ENCODE measurements at regions not wholly inside any gene's neighbourhood (a gene's known extent, or its start where the extent isn't known, plus 50 kb on each side); places are given as distances from the start of the nearest gene placed in this dataset.

GRCh38 chr6:150485161-150485958 is 114.3 kb upstream of the PLEKHG1 start:
- Histone ChIP-seq H3K4me1 (ENCODE audit: control insufficient read depth, extremely low read depth, insufficient read depth, low read length) (no peaks in the 10 kb centered on the region), H3K36me3 (ENCODE audit: control insufficient read depth in 2 of 2, extremely low read depth in 1 of 2, insufficient read depth in 2 of 2, low read length in 2 of 2) (no peaks in the 10 kb centered on the region), H2AFZ (ENCODE audit: low read depth, low read length) (no peak overlapping the region), H3K4me2 (ENCODE audit: insufficient read depth, low read length) (no peak overlapping the region), H3K9ac (replicated peaks; ENCODE audit: extremely low read depth, insufficient read depth, low read length) (no peak overlapping the region), H4K20me1 (replicated peaks; ENCODE audit: control insufficient read depth, extremely low read depth, insufficient read depth, low read length) (no peaks in the 10 kb centered on the region), H3K79me2 (ENCODE audit: control insufficient read depth, insufficient read depth, low read length) (no peaks in the 10 kb centered on the region), H3K27me3 (ENCODE audit: control insufficient read depth in 2 of 2, insufficient read depth in 2 of 2, low read length in 2 of 2) (no peaks in the 10 kb centered on the region), H3K27ac (ENCODE audit: insufficient read depth, low read depth, low read length) (no peak overlapping the region), H3K9me3 (replicated peaks; ENCODE audit: control insufficient read depth, insufficient read depth, low read length) (no peaks in the 10 kb centered on the region), H3K4me3 (replicated peaks in 1 of 3; ENCODE audit: insufficient read depth in 1 of 3, low read depth in 1 of 3, low read length in 3 of 3) (no peak overlapping the region), H3K9me1 (replicated peaks; ENCODE audit: control insufficient read depth, extremely low read depth, insufficient read depth, low read length) (no peaks in the 10 kb centered on the region)
- BruUV-seq (replicated peaks) = TSS peak; percentile 86
- DNase-seq (ENCODE audit: low read depth, low spot score) (no peak), FAIRE-seq (no peak)
- TF ChIP-seq JUN (IDR thresholded peaks at IDR 0.05; ENCODE audit: borderline replicate concordance, insufficient read depth, insufficient read length, low read depth) (no peak), EZH2 (IDR thresholded peaks at IDR 0.05; ENCODE audit: borderline replicate concordance, low read depth, low read length, severe bottlenecking) (no peak), GATA2 (IDR thresholded peaks at IDR 0.05; ENCODE audit: insufficient read depth, insufficient read length, low read depth, low read length) (no peak), POLR2A (IDR thresholded peaks at IDR 0.05; ENCODE audit: low read depth, low read length) (no peak), FOS (IDR thresholded peaks at IDR 0.05; ENCODE audit: borderline replicate concordance, insufficient read depth, low read length) (no peak), MYC (IDR thresholded peaks at IDR 0.05; ENCODE audit: low read depth, low read length) (no peak), POLR2AphosphoS5 (IDR thresholded peaks at IDR 0.05; ENCODE audit: insufficient read depth, low read depth, low read length) (no peak)
- TF ChIP-seq, protein P1, sequence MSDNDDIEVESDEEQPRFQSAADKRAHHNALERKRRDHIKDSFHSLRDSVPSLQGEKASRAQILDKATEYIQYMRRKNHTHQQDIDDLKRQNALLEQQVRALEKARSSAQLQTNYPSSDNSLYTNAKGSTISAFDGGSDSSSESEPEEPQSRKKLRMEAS (IDR thresholded peaks at IDR 0.05; ENCODE audit: insufficient read depth, insufficient read length) = no peak
- TF ChIP-seq, protein P2, sequence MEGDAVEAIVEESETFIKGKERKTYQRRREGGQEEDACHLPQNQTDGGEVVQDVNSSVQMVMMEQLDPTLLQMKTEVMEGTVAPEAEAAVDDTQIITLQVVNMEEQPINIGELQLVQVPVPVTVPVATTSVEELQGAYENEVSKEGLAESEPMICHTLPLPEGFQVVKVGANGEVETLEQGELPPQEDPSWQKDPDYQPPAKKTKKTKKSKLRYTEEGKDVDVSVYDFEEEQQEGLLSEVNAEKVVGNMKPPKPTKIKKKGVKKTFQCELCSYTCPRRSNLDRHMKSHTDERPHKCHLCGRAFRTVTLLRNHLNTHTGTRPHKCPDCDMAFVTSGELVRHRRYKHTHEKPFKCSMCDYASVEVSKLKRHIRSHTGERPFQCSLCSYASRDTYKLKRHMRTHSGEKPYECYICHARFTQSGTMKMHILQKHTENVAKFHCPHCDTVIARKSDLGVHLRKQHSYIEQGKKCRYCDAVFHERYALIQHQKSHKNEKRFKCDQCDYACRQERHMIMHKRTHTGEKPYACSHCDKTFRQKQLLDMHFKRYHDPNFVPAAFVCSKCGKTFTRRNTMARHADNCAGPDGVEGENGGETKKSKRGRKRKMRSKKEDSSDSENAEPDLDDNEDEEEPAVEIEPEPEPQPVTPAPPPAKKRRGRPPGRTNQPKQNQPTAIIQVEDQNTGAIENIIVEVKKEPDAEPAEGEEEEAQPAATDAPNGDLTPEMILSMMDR (IDR thresholded peaks at IDR 0.05; ENCODE audit: extremely low read depth in 1 of 2, insufficient read depth in 1 of 2, low read depth in 1 of 2, low read length in 2 of 2) = no peak
- intact Hi-C loops (cut with micrococcal nuclease) = no loop called here
- ChIA-PET CTCF (interaction anchor here (1.1 kb wide), 1 partner anchor 67 kb away, joined by 4 read pairs; no protein-coding TSS in a partner anchor), POLR2A (no interaction called here)
- dilution Hi-C loops (cut with MboI; ENCODE audit: extremely low pct_ligation_motif_present, low sequenced_read_pairs) = no loop called here

Measured in endothelial cell of umbilical vein (primary cell).